ENCODE measurements at regions not wholly inside any gene's neighbourhood (a gene's known extent, or its start where the extent isn't known, plus 50 kb on each side); places are given as distances from the start of the nearest gene placed in this dataset.

DNA sequence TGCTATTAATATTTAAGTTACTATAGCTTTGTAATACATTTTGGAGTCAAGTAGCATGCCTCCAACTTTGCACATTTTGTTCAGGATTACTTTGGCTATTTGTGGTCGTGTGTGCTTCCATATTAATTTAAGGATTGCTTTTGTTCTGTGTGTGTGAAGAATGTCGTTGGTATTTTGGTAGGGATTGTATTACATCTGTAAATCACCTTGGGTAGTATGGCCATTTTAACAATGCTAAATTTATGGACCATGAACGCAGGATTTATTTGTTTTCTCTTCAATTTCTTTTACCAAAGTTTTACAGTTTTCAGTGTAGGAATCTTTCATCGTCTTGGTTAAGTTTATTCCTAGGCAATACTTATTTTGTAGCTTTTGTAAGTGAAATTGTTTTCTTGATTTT is 758.0 kb downstream of the FRK start:
- Histone ChIP-seq H3K36me3 (no peaks in the 10 kb centered on the region), H3K9me3 (no peaks in the 10 kb centered on the region), H3K4me1 (no peaks in the 10 kb centered on the region), H3K4me3 (ENCODE audit: low read depth, low read length) (no peak overlapping the region), H3K27me3 (no peaks in the 10 kb centered on the region)
- DNase-seq = no peak
- TF ChIP-seq, protein P1, sequence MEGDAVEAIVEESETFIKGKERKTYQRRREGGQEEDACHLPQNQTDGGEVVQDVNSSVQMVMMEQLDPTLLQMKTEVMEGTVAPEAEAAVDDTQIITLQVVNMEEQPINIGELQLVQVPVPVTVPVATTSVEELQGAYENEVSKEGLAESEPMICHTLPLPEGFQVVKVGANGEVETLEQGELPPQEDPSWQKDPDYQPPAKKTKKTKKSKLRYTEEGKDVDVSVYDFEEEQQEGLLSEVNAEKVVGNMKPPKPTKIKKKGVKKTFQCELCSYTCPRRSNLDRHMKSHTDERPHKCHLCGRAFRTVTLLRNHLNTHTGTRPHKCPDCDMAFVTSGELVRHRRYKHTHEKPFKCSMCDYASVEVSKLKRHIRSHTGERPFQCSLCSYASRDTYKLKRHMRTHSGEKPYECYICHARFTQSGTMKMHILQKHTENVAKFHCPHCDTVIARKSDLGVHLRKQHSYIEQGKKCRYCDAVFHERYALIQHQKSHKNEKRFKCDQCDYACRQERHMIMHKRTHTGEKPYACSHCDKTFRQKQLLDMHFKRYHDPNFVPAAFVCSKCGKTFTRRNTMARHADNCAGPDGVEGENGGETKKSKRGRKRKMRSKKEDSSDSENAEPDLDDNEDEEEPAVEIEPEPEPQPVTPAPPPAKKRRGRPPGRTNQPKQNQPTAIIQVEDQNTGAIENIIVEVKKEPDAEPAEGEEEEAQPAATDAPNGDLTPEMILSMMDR (IDR thresholded peaks at IDR 0.05; ENCODE audit: low read depth, low read length) = no peak

DNA sequence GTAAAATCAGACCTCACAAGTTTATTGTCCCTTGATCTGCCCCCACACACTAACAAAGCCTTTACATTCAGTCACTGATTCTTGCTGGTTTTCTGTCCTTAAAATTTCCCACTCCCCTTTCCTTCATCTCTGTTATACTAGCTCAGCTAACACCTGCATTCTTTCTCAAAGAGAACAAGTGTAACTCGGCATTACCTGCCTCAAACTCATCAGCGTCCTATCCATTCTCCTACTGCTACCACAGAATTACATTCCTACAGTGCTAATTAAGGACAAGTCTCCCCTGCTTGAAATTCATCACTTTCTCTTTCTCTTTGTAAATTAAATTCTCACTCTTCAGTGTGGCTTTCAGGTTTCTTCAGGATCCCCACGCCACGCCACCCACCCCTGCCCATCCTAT is 773.2 kb downstream of the FRK start:
- Histone ChIP-seq H3K27me3 (no peaks in the 10 kb centered on the region), H3K4me1 (no peaks in the 10 kb centered on the region), H3K4me3 (ENCODE audit: low read depth, low read length) (no peak overlapping the region), H3K9me3 (no peaks in the 10 kb centered on the region), H3K36me3 (no peaks in the 10 kb centered on the region)
- no peak for DNase-seq
- TF ChIP-seq, protein P1 (IDR thresholded peaks at IDR 0.05; ENCODE audit: low read depth, low read length) = no peak

DNA sequence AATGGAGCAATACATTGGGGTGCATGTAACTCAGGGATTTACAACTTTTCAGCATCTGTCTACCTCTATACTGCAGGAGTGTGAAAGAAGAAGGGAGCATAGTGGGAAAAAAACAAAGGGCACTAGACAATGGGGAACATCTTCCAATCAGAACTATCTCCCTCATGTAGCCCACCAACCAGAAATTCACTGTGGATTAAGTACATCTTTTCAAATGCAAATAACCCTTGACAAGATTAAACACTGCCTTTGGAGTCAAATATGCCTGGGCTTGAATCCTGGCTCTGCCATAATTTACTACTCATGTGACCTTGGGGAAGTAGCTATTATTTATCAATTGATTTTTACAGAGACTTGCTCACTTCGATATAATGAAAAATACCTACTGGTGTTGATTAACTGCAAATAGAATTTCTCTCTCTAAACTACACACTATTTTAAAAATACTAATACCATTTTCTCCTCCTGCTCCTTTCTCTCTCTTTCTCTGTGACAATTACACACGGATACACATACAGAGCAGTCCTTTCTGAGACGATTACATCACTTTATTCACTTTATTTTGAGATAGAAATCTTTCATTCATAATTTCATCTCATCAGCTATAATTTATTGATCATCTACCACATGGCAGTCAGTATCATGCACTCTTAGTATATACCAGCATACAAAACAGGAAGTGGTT is 783.7 kb downstream of the FRK start:
- H3K27me3 ChIP-seq = no peaks in the 10 kb centered on the region
- no peaks in the 10 kb centered on the region for H3K9me3 ChIP-seq

DNA sequence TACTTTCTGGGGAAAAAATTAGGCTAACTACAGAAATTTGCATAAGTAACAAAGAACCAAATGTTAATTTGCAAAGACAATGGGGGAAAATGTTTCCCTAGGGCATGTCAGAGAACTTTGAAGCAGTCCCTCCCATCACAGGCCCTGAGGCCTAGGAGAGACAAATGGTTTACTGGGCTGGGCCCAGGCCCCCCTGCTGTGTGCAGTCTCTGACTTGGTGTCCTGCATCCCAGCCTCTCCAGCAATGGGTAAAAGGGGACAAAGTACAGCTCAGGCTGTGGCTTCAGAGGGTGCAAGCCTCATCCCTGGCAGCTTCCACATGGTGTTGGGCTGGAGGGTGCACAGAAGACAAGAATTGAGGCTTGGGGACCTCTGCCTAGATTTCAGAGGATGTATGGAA is 788.4 kb downstream of the FRK start:
- no peaks in the 10 kb centered on the region for H3K27me3 ChIP-seq
- no peaks in the 10 kb centered on the region for H3K9me3 ChIP-seq
- H3K4me1 ChIP-seq = no peaks in the 10 kb centered on the region; the same call in 1 of the 2 replicates
- H3K4me3 ChIP-seq (ENCODE audit: low read depth, low read length) = no peak overlapping the region
- TF ChIP-seq, protein P1 (IDR thresholded peaks at IDR 0.05; ENCODE audit: low read depth, low read length) = no peak
- no peaks in the 10 kb centered on the region for H3K36me3 ChIP-seq
- no peak for DNase-seq

More for the DNA sequence above, 783.7 kb downstream of the FRK start:
- Histone ChIP-seq H3K36me3 (no peaks in the 10 kb centered on the region), H3K4me1 (no peaks in the 10 kb centered on the region), H3K4me3 (ENCODE audit: low read depth, low read length) (no peak overlapping the region)
- DNase-seq = no peak
- TF ChIP-seq, protein P1 (IDR thresholded peaks at IDR 0.05; ENCODE audit: low read depth, low read length) = no peak

DNA sequence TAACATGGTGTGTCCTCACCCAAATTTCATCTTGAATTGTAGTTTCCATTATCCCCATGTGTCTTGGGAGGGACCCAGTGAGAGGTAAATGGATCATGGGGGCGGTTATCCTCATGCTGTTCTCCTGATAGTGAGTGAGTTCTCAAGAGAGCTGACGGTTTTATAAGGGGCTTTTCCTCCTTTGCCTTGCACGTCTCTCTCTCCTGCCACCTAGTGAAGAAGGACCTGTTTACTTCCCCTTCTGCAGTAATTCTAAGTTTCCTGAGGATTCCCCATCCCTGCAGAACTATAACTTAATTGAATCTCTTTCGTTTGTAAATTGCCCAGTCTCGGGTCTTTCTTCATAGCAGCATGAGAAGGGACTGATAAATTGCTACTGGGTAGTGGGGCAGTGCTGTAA is 789.3 kb downstream of the FRK start:
- Histone ChIP-seq H3K27me3 (no peaks in the 10 kb centered on the region), H3K36me3 (no peaks in the 10 kb centered on the region), H3K4me3 (ENCODE audit: low read depth, low read length) (no peak overlapping the region), H3K4me1 (no peaks in the 10 kb centered on the region; the same call in 1 of the 2 replicates), H3K9me3 (no peaks in the 10 kb centered on the region)
- TF ChIP-seq, protein P1 (IDR thresholded peaks at IDR 0.05; ENCODE audit: low read depth, low read length) = peak; percentile 47
- no peak for DNase-seq

DNA sequence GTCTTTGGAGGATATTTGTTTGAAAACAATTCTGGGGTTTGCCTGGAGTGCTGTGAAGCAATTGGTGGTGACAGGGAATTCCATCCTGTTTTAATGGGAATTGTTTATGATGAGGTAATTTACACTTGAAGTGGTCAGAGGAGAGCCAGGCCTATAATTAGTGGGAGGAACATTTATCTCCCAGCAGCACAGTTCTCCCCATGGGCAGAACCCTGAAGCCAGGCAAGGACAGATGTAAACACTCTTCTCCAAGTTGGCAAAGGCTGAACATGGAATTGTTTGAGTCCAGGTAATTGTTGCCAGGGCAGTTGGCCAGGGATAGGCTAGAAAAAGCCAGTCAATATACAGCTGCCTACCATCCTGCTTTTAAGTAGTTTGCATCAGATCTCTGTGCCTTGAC is 789.7 kb downstream of the FRK start:
- Histone ChIP-seq H3K36me3 (no peaks in the 10 kb centered on the region), H3K4me1 (no peaks in the 10 kb centered on the region; the same call in 1 of the 2 replicates), H3K27me3 (no peaks in the 10 kb centered on the region), H3K4me3 (ENCODE audit: low read depth, low read length) (no peak overlapping the region), H3K9me3 (no peaks in the 10 kb centered on the region)
- TF ChIP-seq, protein P1 (IDR thresholded peaks at IDR 0.05; ENCODE audit: low read depth, low read length) = no peak
- no peak for DNase-seq
